ENCODE measurements at regions not wholly inside any gene's neighbourhood (a gene's known extent, or its start where the extent isn't known, plus 50 kb on each side); places are given as distances from the start of the nearest gene placed in this dataset.

DNA sequence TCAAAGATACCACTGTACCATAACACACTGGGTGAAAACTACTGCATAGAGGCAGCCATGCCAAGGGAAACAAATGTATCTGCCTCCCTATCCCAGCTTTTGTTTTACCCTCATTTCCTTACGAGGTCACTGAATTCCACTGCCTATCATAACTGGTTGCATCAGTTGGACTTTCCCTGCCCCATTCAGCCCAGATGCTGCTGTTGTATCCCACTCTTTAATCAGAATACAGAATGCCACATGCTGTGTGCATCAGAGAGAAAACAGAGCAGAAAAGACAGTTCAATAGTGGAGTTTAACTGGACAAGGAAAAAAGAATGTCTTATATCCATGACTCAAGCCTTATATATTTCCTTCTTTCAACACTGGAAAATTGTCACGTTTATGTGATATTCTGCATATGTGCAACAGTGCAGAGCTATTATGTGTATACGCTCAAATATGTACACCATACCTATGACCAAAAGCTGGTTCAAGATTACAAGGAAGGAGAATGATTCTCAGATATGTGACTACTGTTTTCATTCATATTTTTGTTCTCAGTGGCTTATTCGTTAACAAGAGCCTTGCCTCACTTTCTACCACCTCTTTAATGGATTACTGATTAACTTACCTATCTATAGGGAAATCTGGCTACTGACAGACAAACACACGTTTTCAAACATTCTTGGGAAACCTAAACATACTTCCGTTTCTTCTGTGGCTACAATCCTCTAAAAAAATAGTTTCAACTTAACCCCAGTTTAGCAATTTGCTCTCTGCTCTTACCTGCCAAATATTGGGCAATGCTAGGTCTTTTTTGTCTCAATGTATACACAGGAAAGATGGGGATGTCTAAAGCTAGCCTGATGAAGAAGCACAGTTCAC lies 378.9 kb downstream of the SMARCA1 start:
- DNase-seq (ENCODE audit: low spot score) (no peak), ATAC-seq (no peak)
- peaks cover 0 to 24% of the 10 kb centered on the region in 2 donors for H3K27me3 Mint-ChIP-seq
- H3K4me1 Mint-ChIP-seq (ENCODE audit: low read depth in 2 of 2), result no peaks in the 10 kb centered on the region
- H3K36me3 Mint-ChIP-seq, result no peaks in the 10 kb centered on the region
- no peak overlapping the region for H3K27ac Mint-ChIP-seq
- H3K4me3 Mint-ChIP-seq, result no peak overlapping the region
- H3K9me3 Mint-ChIP-seq, result no peaks in the 10 kb centered on the region

DNA sequence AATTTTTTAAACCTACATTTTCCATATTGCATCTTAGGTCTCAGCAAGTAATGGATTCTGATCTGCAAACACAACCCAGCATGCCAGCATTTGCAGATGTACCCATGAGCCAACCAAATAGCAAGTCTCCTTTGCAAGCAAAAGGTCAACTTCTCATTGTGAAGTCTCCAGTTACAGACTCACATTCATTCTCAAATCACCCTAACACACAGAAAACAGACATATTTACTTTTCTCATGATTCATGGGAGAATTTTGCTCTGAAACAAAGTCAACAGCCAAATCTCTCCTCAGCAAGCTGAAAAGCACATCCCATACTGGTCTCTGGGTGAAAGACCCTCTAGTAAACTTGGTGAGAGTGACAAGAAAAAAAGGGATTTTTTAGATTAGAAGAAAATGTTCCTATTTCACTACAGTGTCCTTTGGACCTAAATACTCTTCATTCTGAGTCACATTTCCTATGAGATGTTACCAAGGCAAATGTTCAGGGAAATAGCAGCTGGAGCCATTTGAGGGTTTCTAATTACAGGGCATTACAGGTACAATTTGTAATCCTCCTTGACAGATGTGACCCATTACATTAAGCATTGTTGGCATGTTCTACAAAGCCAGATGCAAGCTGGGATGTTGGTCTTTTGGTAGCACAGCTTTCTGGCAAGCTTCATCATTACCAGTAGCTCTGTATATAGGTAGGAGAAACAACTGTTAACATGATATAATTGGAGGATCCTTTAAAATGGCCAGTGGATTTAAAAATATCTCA lies 383.3 kb downstream of the SMARCA1 start:
- Mint-ChIP-seq H3K27ac (no peak overlapping the region), H3K9me3 (no peaks in the 10 kb centered on the region), H3K36me3 (no peaks in the 10 kb centered on the region), H3K4me3 (no peak overlapping the region), H3K4me1 (ENCODE audit: low read depth in 2 of 2) (no peaks in the 10 kb centered on the region), H3K27me3 (peaks cover 0 to 22% of the 10 kb centered on the region in 2 donors)
- no peak for DNase-seq (ENCODE audit: low spot score)
- ATAC-seq, result no peak

DNA sequence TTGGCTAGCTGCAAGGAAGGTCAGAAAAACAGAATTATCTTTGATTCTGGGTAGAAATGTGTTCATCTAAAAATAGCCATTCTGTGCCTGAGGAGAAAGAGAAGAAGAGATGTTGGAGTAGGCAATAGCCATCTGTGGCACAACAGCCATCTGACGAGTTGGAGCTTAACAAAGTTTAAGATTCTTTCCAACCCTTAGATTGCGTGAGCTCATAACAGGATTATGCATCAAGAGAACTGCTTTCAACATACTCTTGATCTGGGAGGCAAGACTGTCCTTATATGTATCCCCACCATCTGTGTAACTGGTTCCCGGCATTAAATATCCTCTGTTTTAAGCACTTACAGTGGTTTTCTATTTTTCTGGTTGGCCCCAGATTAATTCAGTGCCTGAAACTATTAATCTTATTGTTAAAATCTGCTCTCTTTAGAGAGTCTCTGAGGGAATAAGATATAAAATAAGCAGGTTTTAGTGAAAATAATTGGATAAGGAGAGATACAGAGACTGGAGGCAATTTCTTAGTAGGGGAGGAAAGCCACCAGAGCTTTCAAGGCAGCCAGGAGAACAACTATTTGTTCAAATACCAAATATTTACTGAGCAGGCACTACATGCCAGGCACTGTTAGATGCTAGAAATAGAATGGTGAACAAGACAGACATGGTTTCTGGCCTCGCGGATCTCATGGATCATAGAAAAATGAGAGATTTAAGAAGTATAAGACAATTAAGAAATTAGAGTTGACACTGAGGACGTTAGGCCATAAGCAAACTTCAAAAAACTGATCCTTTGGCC lies 398.0 kb downstream of the SMARCA1 start:
- Mint-ChIP-seq H3K9me3 (no peaks in the 10 kb centered on the region), H3K27ac (no peak overlapping the region), H3K36me3 (no peaks in the 10 kb centered on the region), H3K27me3 (peaks cover 0 to 18% of the 10 kb centered on the region in 2 donors), H3K4me3 (no peak overlapping the region), H3K4me1 (ENCODE audit: low read depth in 2 of 2) (no peaks in the 10 kb centered on the region)
- ATAC-seq (no peak), DNase-seq (ENCODE audit: low spot score) (no peak)

DNA sequence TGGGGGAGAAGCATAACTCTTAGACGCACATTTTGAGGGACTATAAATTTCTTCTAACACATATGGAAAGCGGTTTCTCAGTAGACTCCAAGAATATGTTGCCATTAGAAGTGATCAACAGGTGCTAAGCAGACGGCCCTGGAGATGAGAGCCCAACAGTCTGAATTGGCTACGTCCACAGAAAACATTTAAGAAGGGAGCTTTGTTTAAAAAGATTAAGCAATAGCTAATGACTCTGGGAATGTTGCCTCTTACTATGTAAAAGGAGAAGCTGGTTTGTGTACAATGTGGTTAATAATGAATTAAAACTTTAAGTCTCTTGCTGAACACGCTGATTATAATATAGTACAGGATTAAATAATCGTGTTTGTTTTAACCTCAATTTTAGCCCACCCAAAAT lies 399.5 kb downstream of the SMARCA1 start:
- Mint-ChIP-seq H3K9me3 (no peaks in the 10 kb centered on the region), H3K27ac (no peak overlapping the region), H3K4me3 (no peak overlapping the region), H3K4me1 (ENCODE audit: low read depth in 2 of 2) (no peaks in the 10 kb centered on the region), H3K36me3 (no peaks in the 10 kb centered on the region), H3K27me3 (peaks cover 0 to 16% of the 10 kb centered on the region in 2 donors)
- ATAC-seq (no peak), DNase-seq (ENCODE audit: low spot score) (no peak)

DNA sequence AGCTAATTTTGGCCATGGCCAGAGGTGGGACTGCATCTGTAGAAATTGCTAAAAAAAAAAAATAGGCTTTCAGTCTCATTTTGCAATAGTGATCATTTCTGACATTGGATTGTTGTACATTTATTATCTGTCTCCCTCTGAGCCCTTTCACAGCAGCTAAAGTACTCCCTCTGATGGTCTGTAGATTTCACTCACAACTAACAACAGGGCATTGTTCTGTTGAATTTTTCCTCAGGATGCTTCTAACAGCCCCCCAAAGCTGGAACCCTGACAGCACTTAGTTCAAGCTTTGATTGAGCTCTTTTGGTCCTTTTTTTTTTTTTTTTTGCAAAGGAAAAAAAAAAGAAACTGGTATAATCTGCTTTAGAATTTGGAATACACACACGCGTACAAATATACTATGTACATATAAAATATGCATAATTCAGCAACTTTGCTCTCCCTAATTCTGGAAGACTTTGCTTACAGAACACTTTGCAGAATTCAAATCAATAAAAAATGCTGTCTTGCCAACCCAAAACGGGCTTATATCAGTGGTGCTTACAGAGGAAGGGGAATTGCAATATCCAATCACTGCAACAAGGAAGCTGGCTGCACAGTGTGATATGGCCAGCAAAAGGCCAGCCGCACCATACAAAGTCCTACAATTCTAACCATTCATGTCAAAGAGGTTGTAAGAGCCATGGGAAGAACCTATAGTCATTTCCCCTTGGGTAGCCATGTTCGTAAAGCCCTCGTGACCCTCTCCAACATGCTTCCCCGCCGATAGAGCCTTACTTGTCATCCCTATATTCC lies 406.4 kb downstream of the SMARCA1 start:
- ATAC-seq (no peak), DNase-seq (ENCODE audit: low spot score) (no peak)
- Mint-ChIP-seq H3K27me3 (peaks cover 0 to 15% of the 10 kb centered on the region in 2 donors), H3K4me3 (no peak overlapping the region), H3K27ac (no peak overlapping the region), H3K9me3 (no peaks in the 10 kb centered on the region), H3K36me3 (no peaks in the 10 kb centered on the region), H3K4me1 (ENCODE audit: low read depth in 2 of 2) (no peaks in the 10 kb centered on the region)

DNA sequence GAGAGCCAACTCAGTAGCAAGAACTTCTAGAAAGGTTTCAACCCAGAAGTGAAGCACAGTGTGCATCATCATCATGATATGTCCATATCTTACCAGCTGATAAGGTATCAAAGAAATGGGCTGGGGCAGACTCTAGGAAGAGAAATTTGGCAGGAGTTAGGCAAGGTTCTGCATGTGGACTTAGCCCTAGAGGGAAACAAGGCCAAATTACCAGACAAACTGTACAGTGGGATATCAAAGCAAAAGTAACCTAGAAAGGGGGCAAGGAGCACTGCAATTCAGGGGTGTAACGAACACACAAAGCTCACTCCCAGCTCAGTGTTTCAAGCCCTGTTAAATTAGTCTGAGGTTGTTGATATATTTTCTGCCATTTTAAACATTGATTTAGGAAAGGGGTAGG lies 407.4 kb downstream of the SMARCA1 start:
- ATAC-seq, result no peak
- no peaks in the 10 kb centered on the region for H3K36me3 Mint-ChIP-seq
- H3K4me1 Mint-ChIP-seq (ENCODE audit: low read depth in 2 of 2), result no peaks in the 10 kb centered on the region

DNA sequence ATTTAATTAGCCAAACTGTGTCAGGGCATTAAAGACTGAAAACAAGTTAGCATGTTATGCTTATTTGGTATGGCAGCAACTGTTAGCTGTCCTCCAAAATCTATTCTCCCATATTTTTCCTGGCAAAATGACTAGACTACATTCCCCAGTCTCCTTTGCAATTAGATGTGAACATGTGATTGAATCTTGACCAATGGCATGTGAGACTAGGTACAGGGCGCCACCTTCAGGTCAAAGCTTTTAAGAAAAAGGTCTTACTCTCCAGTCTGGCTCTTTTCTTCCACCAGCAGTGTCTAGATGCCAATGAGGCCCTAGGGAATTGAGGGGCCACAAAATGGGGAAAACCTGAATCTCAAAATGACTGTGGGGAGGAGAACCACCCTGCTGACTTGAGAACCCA lies 408.2 kb downstream of the SMARCA1 start:
- no peak for ATAC-seq
- Mint-ChIP-seq H3K27ac (no peak overlapping the region), H3K4me1 (ENCODE audit: low read depth in 2 of 2) (no peaks in the 10 kb centered on the region), H3K9me3 (no peaks in the 10 kb centered on the region), H3K27me3 (peaks cover 0 to 18% of the 10 kb centered on the region in 2 donors), H3K4me3 (no peak overlapping the region), H3K36me3 (no peaks in the 10 kb centered on the region)
- DNase-seq (ENCODE audit: low spot score), result no peak

More for the DNA sequence above, 407.4 kb downstream of the SMARCA1 start:
- H3K27me3 Mint-ChIP-seq, result peaks cover 0 to 15% of the 10 kb centered on the region in 2 donors
- no peaks in the 10 kb centered on the region for H3K9me3 Mint-ChIP-seq
- no peak overlapping the region for H3K4me3 Mint-ChIP-seq
- no peak overlapping the region for H3K27ac Mint-ChIP-seq
- no peak for DNase-seq (ENCODE audit: low spot score)

DNA sequence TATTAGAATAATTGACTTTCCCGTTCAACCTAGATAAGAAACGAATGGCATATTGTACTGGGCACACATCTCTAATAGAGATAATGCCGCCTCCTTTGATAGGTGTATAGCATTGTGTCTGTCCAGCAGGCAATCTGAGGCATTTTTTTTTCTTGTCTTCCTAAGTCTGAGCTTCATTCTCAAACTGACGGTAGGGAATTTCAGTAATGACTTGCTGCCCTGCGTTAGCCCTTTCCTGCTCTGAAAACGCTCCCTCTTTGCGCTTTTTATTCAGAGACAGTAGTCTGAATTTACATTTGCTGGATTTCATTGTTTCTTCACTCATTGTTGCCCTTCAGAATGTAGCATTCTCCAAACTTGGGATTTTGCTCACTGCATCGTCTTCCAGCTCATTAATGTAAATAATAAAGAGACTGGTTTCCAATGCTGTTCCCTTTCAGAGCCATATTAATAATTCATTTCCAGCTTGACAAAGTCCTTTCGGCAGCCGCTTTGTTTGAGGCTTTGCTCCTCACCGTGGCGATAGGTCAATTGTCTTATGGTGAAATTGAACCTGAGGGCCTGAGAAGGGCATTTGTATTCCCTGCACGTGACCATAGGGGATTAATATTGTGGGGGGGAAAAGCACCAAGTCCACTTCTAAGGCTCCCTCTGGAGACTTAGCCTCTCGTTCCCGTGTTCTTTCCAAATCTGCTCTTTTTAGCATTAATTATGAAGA lies 412.1 kb downstream of the SMARCA1 start:
- Mint-ChIP-seq H3K36me3 (no peaks in the 10 kb centered on the region), H3K4me3 (no peak overlapping the region), H3K27me3 (peaks cover 0 to 11% of the 10 kb centered on the region in 2 donors), H3K9me3 (no peaks in the 10 kb centered on the region), H3K27ac (no peak overlapping the region), H3K4me1 (ENCODE audit: low read depth in 2 of 2) (no peaks in the 10 kb centered on the region)
- no peak for DNase-seq (ENCODE audit: low spot score)
- no peak for ATAC-seq

DNA sequence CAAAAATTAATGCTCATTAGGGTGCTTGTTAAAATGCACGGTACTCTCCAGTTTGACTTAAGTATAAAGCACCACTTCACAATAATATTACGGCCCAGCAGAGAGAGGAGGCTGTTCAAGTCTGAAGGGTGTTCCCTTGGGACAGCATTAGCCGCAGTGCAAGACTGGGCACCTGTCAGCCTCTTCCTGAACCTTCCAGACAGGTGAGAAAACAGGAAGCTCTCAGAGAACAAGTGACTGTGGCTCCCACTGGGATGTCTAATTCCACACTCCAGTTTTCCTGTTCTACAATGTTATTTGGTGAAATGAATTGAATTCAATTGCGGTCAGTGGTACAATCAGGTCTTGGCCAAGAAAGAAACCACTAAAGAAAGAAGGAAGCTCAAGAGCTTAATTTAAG lies 414.4 kb downstream of the SMARCA1 start:
- Mint-ChIP-seq H3K9me3 (no peaks in the 10 kb centered on the region), H3K27me3 (peaks cover 0 to 15% of the 10 kb centered on the region in 2 donors), H3K36me3 (no peaks in the 10 kb centered on the region), H3K27ac (no peak overlapping the region), H3K4me3 (no peak overlapping the region), H3K4me1 (ENCODE audit: low read depth in 2 of 2) (no peaks in the 10 kb centered on the region)
- ATAC-seq (no peak), DNase-seq (ENCODE audit: low spot score) (no peak)

DNA sequence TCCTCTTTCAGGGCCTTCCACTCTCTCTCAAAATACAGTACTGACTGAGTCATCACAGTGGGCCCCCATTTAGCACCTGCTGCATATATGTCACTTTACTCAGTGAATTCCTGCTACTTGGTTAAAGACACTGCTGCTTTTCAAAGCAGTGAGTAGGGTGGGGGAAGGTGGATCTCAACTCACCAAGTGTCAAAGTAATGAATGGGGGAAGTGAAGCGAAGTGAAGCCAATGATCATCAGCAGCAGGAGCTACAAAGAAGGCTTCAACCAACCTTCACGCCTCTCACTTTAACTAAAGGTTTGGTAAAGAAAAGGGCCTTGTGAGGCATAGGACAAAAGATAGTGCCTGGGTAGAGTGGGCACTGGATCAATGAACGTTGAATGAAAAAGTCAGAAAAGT lies 424.1 kb downstream of the SMARCA1 start:
- no peak overlapping the region for H3K27ac Mint-ChIP-seq
- H3K9me3 Mint-ChIP-seq, result no peaks in the 10 kb centered on the region
- H3K4me1 Mint-ChIP-seq (ENCODE audit: low read depth in 2 of 2), result no peaks in the 10 kb centered on the region
- peaks cover 0 to 12% of the 10 kb centered on the region in 2 donors for H3K27me3 Mint-ChIP-seq
- H3K36me3 Mint-ChIP-seq, result no peaks in the 10 kb centered on the region
- no peak for DNase-seq (ENCODE audit: low spot score)
- ATAC-seq, result no peak
- H3K4me3 Mint-ChIP-seq, result no peak overlapping the region

DNA sequence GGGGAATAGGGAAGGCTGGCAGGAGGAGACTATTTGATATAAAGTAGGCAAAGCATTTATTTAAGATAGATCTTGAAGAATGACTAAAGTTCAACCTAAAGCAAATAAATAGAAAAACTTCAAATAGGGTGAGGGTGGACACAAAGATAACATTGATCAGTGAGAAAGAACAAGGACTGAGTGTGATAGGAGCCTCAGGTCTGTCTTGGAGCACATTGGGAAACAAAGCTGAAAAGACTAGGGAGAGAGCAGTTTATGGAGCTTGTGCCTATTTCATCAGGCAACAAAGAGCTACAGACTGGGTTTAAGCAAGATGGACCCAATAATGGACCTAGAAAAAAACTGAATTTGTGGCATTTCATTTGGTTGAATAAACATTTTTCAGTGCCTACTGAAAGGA lies 425.6 kb downstream of the SMARCA1 start:
- no peak for DNase-seq (ENCODE audit: low spot score)
- H3K36me3 Mint-ChIP-seq, result no peaks in the 10 kb centered on the region
- H3K9me3 Mint-ChIP-seq, result no peaks in the 10 kb centered on the region
- peaks cover 0 to 13% of the 10 kb centered on the region in 2 donors for H3K27me3 Mint-ChIP-seq
- no peak overlapping the region for H3K27ac Mint-ChIP-seq
- no peak overlapping the region for H3K4me3 Mint-ChIP-seq
- no peaks in the 10 kb centered on the region for H3K4me1 Mint-ChIP-seq (ENCODE audit: low read depth in 2 of 2)
- no peak for ATAC-seq

DNA sequence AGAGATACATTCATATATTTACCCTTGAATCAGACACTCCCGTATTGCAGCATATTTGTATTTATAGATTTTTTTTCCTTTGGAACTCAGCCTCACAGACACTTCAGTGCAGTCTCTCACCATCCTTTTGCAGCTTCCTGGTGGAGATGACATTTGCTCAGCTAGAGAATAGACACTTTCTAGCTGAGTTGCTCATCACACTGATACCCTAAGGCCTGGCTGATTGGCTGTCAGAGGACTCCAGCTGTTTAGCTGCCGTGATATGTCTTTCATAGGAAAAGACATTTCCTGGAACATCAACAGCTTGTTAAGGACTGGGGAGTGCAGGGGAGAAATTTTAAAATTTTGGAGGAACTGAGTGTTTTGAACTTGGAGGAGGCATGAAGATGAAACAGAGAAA lies 429.6 kb downstream of the SMARCA1 start:
- ATAC-seq, result no peak
- no peak overlapping the region for H3K27ac Mint-ChIP-seq

DNA sequence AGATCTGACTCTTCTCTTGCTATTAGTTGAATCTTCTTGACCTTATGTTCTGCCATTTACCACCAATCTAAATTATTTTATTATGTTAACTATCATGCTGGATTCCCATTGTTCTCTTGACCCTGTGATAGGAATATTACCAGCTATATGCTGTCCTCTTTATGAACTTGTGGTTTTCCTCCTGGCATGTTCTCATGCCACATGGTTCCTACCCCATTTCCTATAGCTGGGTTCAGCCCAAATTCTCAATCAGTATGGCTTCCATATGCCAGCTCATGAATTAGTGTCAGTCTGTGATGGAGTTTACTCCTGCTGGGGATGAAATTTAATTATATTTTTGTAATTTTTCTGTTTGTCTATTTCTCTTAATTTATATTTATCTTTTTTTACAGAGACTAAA lies 430.5 kb downstream of the SMARCA1 start:
- no peak overlapping the region for H3K27ac Mint-ChIP-seq
- H3K27me3 Mint-ChIP-seq, result peaks cover 0 to 13% of the 10 kb centered on the region in 2 donors
- H3K9me3 Mint-ChIP-seq, result no peaks in the 10 kb centered on the region
- no peaks in the 10 kb centered on the region for H3K4me1 Mint-ChIP-seq (ENCODE audit: low read depth in 2 of 2)
- H3K36me3 Mint-ChIP-seq, result no peaks in the 10 kb centered on the region
- H3K4me3 Mint-ChIP-seq, result no peak overlapping the region
- ATAC-seq (no peak), DNase-seq (ENCODE audit: low spot score) (no peak)

More for the DNA sequence above, 429.6 kb downstream of the SMARCA1 start:
- Mint-ChIP-seq H3K27me3 (peaks cover 0 to 14% of the 10 kb centered on the region in 2 donors), H3K9me3 (no peaks in the 10 kb centered on the region), H3K36me3 (no peaks in the 10 kb centered on the region), H3K4me3 (no peak overlapping the region), H3K4me1 (ENCODE audit: low read depth in 2 of 2) (no peaks in the 10 kb centered on the region)
- no peak for DNase-seq (ENCODE audit: low spot score)

Measured in natural killer cell treated with Interleukin-12 subunit alpha and Interleukin-12 subunit beta and Interleukin-15 and Interleukin-18, amount 100 ng/mL, for 72 hours (primary cell).